Gastrocnemius medialis (tissue), 4 donors: ENCODE measurements at regions not wholly inside any gene's neighbourhood (a gene's known extent, or its start where the extent isn't known, plus 50 kb on each side); places are given as distances from the start of the nearest gene placed in this dataset.
"Not testable (repeated sequence)": the region's sequence is repeated elsewhere in the genome, so short reads cannot be mapped to it uniquely, and the experiment has no call there.

ENCODE experiments used
- ATAC-seq, 2 donors: fragments of 150-250 bp; one replicate each; pipeline ENCODE4 v1.9.1; 2016
- DNase-seq, 2 donors: peaks; one replicate each; pipeline ENCODE4 v3.0.0-alpha.2; 2019
- H3K27ac ChIP-seq, 4 donors: fragments of 200-600 bp; sonication (generic); 1 replicate in 1 of 4; 2 replicates in 3 of 4; pipeline ENCODE4 v1.5.1; 2016 to 2018; ENCODE audit warnings: mild to moderate bottlenecking in 2 of 4, moderate library complexity in 1 of 4
- H3K27me3 ChIP-seq, 3 donors: fragments of 200-600 bp; sonication (generic) in 2 of 3; 1 replicate in 1 of 3; 2 replicates in 2 of 3; pipeline versions ENCODE4 v1.5.1 to v1.6.0; 2016 to 2019; ENCODE audit warnings: mild to moderate bottlenecking in 1 of 3, moderate library complexity in 1 of 3
- H3K36me3 ChIP-seq, 2 donors: fragments of 200-600 bp; sonication (generic) in 1 of 2; one replicate each; pipeline ENCODE4 v1.5.1; 2017 to 2018
- H3K4me1 ChIP-seq, 2 donors: fragments of 200-600 bp; sonication (generic) in 1 of 2; one replicate each; pipeline ENCODE4 v1.5.1; 2016 to 2017; ENCODE audit warnings: mild to moderate bottlenecking in 2 of 2
- H3K4me3 ChIP-seq, 4 donors: fragments of 200-600 bp; sonication (generic) in 3 of 4; 1 replicate in 1 of 4; 2 replicates in 3 of 4; pipeline ENCODE4 v1.5.1; 2016 to 2019; ENCODE audit warnings: mild to moderate bottlenecking in 2 of 4
- H3K9me3 ChIP-seq, 3 donors: fragments of 200-600 bp; sonication (generic) in 2 of 3; 1 replicate in 1 of 3; 2 replicates in 2 of 3; pipeline ENCODE4 v1.5.1; 2016 to 2019
- POLR2A ChIP-seq, 2 donors: fragments of 450-650 bp; IDR thresholded peaks; one replicate each; pipeline ENCODE4 v1.6.1; 2017; ENCODE audit warnings: antibody characterized with exemption in 2 of 2, mild to moderate bottlenecking in 2 of 2, moderate library complexity in 2 of 2
- in situ Hi-C, 4 donors: fragments of 200-750 bp; cut with MboI; loops; one replicate each; pipeline versions ENCODE4 v1.15.0 to v1.8.0; 2017; ENCODE audit warnings: low sequenced_read_pairs in 4 of 4
- intact Hi-C: fragments of 100-400 bp; cut with DNase I; formaldehyde crosslinking; loops from one replicate; pipeline ENCODE4 v1.15.1; 2023; ENCODE audit warnings: low total_unique reads
- TF ChIP-seq, protein P1 (sequence below), 5 experiments: fragments of 450-650 bp in 3 of 5; fragments of 200-600 bp in 2 of 5; sonication (generic) in 2 of 5; IDR thresholded peaks in 4 of 5; conservative IDR thresholded peaks in 1 of 5; 1 replicate in 4 of 5; 2 replicates in 1 of 5; pipeline ENCODE4 v1.5.1; 2016 to 2019; ENCODE audit warnings: antibody characterized with exemption in 5 of 5, mild to moderate bottlenecking in 3 of 5, moderate library complexity in 3 of 5

DNA sequence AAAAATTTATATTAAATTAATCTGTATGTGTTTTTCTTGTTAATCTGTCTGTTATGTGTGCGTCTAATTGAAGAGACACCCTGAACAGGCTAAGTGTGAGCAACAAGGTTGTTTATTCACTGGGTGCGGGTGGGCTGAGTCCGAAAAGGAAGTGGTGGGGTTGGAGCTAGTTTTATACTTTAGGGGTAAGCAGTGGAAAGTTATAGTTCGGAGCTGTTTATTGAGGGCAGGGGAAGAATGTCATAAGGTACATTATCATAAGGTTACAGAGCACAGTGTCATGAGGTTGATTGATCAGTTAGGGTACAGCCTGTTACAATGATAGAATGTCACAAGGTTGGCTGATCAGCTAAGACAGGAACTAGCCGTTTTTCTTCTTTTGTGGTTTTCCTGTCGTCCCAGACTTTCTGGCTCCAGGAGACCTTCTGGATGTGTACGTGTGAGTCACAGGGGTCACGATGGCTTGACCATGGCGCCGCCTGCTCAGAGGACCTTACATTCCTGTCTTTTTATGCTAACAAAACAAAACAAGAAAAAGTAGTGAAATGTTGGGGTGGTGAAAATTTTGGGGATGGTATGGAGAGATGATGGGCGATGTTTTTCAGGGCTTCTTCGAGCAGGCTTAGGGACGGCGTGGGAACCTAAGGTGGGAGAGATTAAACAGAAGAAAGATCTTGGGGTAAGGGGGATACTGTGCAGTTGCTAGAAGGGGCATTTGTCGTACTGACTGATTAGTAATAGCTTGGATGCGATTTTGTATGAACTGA is 754.0 kb upstream of the ADGRB3 start:
- in situ Hi-C loops, result no loop called here
- DNase-seq (no peak), ATAC-seq (no peak)

DNA sequence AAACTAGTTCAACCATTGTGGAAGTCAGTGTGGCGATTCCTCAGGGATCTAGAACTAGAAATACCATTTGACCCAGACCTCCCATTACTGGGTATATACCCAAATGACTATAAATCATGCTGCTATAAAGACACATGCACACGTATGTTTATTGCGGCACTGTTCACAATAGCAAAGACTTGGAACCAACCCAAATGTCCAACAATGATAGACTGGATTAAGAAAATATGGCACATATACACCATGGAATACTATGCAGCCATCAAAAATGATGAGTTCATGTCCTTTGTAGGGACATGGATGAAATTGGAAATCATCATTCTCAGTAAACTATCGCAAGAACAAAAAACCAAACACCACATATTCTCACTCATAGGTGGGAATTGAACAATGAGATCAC is 754.7 kb upstream of the ADGRB3 start:
- DNase-seq, H3K4me3 ChIP-seq, in situ Hi-C loops, H3K27me3 ChIP-seq, intact Hi-C loops, H3K4me1 ChIP-seq, ATAC-seq, H3K27ac ChIP-seq, H3K9me3 ChIP-seq, H3K36me3 ChIP-seq: not testable (repeated sequence)

More for the DNA sequence above, 754.0 kb upstream of the ADGRB3 start:
- Histone ChIP-seq H3K4me3 (no peak overlapping the region), H3K9me3 (no peaks in the 10 kb centered on the region), H3K27me3 (no peaks in the 10 kb centered on the region), H3K36me3 (no peaks in the 10 kb centered on the region), H3K4me1 (no peaks in the 10 kb centered on the region), H3K27ac (no peak overlapping the region)
- intact Hi-C loops, result no loop called here
- no peak for TF ChIP-seq POLR2A (IDR thresholded peaks at IDR 0.05)
- TF ChIP-seq, protein P1, sequence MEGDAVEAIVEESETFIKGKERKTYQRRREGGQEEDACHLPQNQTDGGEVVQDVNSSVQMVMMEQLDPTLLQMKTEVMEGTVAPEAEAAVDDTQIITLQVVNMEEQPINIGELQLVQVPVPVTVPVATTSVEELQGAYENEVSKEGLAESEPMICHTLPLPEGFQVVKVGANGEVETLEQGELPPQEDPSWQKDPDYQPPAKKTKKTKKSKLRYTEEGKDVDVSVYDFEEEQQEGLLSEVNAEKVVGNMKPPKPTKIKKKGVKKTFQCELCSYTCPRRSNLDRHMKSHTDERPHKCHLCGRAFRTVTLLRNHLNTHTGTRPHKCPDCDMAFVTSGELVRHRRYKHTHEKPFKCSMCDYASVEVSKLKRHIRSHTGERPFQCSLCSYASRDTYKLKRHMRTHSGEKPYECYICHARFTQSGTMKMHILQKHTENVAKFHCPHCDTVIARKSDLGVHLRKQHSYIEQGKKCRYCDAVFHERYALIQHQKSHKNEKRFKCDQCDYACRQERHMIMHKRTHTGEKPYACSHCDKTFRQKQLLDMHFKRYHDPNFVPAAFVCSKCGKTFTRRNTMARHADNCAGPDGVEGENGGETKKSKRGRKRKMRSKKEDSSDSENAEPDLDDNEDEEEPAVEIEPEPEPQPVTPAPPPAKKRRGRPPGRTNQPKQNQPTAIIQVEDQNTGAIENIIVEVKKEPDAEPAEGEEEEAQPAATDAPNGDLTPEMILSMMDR (IDR thresholded peaks at IDR 0.05 in 4 of 5, conservative IDR thresholded peaks at IDR 0.05 in 1 of 5), result no peak

DNA sequence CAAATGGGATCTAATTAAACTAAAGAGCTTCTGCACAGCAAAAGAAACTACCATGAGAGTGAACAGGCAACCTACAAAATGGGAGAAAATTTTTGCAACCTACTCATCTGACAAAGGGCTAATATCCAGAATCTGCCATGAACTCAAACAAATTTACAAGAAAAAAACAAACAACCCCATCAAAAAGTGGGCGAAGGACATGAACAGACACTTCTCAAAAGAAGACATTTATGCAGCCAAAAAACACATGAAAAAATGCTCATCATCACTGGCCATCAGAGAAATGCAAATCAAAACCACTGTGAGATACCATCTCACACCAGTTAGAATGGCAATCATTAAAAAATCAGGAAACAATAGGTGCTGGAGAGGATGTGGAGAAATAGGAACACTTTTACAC is 755.2 kb upstream of the ADGRB3 start:
- DNase-seq, intact Hi-C loops, H3K27me3 ChIP-seq, in situ Hi-C loops, H3K4me3 ChIP-seq, H3K27ac ChIP-seq, H3K36me3 ChIP-seq, ATAC-seq, H3K4me1 ChIP-seq, H3K9me3 ChIP-seq: not testable (repeated sequence)

DNA sequence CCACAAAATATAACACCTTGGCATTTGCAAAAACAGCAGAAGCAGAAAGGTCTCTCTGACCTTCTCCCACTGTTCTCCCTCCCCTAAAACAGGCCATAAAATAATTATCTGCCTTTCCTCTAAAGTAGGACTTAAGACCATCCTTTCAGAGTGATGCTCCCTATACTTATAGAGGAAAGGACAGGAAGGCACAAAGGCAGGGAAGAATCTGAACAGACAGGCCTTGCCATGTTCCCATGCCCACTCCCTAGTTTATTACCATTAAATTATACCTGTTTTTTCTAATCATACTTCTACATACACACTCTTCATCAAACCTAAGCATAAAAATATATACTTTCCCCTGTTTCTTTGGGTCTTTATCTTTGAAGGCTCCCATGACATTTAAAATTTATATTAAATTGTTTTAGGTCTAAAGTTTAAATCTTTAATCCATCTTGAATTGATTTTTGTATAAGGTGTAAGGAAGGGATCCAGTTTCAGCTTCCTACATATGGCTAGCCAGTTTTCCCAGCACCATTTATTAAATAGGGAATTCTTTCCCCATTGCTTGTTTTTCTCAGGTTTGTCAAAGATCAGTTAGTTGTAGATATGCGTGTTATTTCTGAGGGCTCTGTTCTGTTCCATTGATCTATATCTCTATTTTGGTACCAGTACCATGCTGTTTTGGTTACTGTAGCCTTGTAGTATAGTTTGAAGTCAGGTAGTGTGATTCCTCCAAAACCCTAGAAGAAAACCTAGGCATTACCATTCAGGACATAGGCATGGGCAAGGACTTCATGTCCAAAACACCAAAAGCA is 755.8 kb upstream of the ADGRB3 start:
- H3K9me3 ChIP-seq, ATAC-seq, H3K36me3 ChIP-seq, DNase-seq, H3K4me1 ChIP-seq, H3K4me3 ChIP-seq, intact Hi-C loops, H3K27ac ChIP-seq, in situ Hi-C loops, H3K27me3 ChIP-seq: not testable (repeated sequence)

DNA sequence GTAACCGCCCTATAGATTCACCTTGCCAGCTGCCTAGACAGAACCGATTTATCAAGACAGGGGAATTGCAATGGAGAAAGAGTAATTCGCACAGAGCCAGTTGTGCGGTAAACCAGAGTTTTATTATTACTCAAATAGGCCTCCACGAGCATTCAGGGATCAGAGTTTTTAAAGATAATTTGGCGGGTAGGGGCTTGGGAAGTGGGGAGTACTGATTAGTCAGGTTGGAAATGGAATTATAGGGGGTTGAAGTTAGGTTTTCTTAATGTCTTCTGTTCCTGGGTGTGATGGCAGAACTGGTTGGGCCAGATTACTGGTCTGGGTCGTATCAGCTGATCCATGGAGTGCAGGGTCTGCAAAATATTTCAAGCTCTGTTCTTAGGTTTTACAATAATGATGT is 756.9 kb upstream of the ADGRB3 start:
- in situ Hi-C loops, H3K27me3 ChIP-seq, H3K4me1 ChIP-seq, H3K4me3 ChIP-seq, H3K36me3 ChIP-seq, intact Hi-C loops, ATAC-seq, H3K9me3 ChIP-seq, DNase-seq, H3K27ac ChIP-seq: not testable (repeated sequence)

DNA sequence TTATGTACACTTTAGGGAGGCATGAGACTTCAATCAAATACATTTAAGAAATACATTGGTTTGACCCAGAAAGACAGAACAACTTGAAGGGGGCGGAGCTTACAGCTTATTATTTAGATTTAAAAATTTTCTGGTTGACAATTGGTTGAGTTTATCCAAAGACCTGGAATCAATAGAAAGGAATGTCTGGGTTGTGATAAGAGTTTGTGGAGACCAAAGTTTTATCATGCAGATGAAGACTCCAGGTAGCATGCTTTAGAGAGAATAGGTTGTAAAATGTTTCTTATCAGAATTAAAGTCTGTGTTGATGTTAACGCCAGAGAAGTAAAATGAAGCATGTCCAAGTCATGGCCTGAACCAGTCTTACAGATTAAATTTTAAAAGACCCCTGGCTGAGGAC is 757.8 kb upstream of the ADGRB3 start:
- H3K36me3 ChIP-seq, result no peaks in the 10 kb centered on the region
- DNase-seq, result no peak
- in situ Hi-C loops (no loop called here), intact Hi-C loops (no loop called here)
- no peaks in the 10 kb centered on the region for H3K4me1 ChIP-seq
- TF ChIP-seq, protein P1 (IDR thresholded peaks at IDR 0.05 in 4 of 5, conservative IDR thresholded peaks at IDR 0.05 in 1 of 5), result no peak
- no peak for TF ChIP-seq POLR2A (IDR thresholded peaks at IDR 0.05)
- H3K27me3 ChIP-seq, result no peaks in the 10 kb centered on the region
- H3K27ac ChIP-seq, result no peak overlapping the region
- no peak for ATAC-seq
- no peaks in the 10 kb centered on the region for H3K9me3 ChIP-seq
- H3K4me3 ChIP-seq, result no peak overlapping the region
